ENCODE measurements at regions not wholly inside any gene's neighbourhood (a gene's known extent, or its start where the extent isn't known, plus 50 kb on each side); places are given as distances from the start of the nearest gene placed in this dataset.
"Not testable (repeated sequence)": the region's sequence is repeated elsewhere in the genome, so short reads cannot be mapped to it uniquely, and the experiment has no call there.

DNA sequence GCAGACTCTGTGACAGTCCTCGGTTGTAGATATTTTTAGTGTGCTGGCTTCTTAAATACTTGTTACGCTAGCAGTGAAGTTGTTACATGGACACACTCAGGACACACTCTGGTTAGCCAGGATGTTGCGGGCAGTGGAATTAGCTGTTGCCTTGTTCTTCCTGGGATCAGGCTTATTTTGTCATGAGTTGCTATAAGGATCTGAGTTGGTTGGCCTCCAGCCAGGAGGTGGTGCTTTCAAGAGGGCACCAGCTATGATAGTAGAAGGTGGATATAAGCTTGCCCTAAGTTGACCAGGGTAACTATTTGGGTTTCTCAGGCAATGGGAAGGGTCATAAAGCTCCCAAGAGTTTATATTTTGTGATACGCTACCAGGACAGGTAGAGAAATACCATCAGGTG, 150.1 kb upstream of the C1GALT1 start:
- no peak overlapping the region for H2AFZ ChIP-seq
- WGBS (ENCODE audit: low lambda C conversion rate, missing lambda C conversion rate) = 99% methylated on average over 4 of the region's 4 CpGs
- no peaks in the 10 kb centered on the region for H3K9me2 ChIP-seq (replicated peaks; ENCODE audit: insufficient read depth)
- H3K4me3 ChIP-seq = no peak overlapping the region
- no peaks in the 10 kb centered on the region for H3K36me3 ChIP-seq (replicated peaks; ENCODE audit: insufficient read depth, low read depth)
- H3K4me1 ChIP-seq (ENCODE audit: insufficient read depth) = no peaks in the 10 kb centered on the region
- no peak overlapping the region for H3K4me2 ChIP-seq
- H3K27ac ChIP-seq = no peak overlapping the region
- no peaks in the 10 kb centered on the region for H3K79me2 ChIP-seq
- no peaks in the 10 kb centered on the region for H4K20me1 ChIP-seq (ENCODE audit: insufficient read depth, poor library complexity, severe bottlenecking)
- TF ChIP-seq, protein P1, sequence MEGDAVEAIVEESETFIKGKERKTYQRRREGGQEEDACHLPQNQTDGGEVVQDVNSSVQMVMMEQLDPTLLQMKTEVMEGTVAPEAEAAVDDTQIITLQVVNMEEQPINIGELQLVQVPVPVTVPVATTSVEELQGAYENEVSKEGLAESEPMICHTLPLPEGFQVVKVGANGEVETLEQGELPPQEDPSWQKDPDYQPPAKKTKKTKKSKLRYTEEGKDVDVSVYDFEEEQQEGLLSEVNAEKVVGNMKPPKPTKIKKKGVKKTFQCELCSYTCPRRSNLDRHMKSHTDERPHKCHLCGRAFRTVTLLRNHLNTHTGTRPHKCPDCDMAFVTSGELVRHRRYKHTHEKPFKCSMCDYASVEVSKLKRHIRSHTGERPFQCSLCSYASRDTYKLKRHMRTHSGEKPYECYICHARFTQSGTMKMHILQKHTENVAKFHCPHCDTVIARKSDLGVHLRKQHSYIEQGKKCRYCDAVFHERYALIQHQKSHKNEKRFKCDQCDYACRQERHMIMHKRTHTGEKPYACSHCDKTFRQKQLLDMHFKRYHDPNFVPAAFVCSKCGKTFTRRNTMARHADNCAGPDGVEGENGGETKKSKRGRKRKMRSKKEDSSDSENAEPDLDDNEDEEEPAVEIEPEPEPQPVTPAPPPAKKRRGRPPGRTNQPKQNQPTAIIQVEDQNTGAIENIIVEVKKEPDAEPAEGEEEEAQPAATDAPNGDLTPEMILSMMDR (IDR thresholded peaks at IDR 0.05; ENCODE audit: poor library complexity) = no peak
- no peak for TF ChIP-seq EZH2phosphoT487 (IDR thresholded peaks at IDR 0.05; ENCODE audit: low read depth, severe bottlenecking, unreplicated experiment)
- no peak for TF ChIP-seq EZH2 (IDR thresholded peaks at IDR 0.05; ENCODE audit: borderline replicate concordance)
- no peaks in the 10 kb centered on the region for H3K9me3 ChIP-seq (ENCODE audit: low read depth)
- H3K27me3 ChIP-seq = no peaks in the 10 kb centered on the region
- DNase-seq (ENCODE audit: low spot score) = no peak

DNA sequence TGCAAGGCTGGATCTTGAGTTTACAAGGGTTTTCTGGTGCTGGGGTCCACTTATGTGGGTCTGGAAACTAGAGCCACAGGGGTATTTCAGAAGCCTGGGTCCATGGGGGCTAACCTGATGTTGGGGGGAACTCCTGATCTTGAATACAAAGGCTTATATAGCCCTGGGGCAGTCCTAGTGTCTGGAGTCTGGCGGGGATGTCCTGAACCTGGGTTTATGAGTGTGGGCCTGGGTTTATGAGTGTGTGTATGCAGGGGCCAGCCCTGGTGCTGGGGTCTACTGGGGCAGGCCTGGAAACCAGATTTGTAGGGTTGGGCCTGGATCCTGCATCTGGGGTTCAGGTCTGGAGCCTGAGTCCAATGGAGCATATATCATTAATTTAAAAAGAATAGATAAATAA, 146.5 kb upstream of the C1GALT1 start:
- Histone ChIP-seq H3K4me3 (no peak overlapping the region), H3K27ac (no peak overlapping the region), H3K4me1 (ENCODE audit: insufficient read depth) (no peaks in the 10 kb centered on the region), H4K20me1 (ENCODE audit: insufficient read depth, poor library complexity, severe bottlenecking) (no peaks in the 10 kb centered on the region), H3K9me2 (replicated peaks; ENCODE audit: insufficient read depth) (no peaks in the 10 kb centered on the region), H3K36me3 (replicated peaks; ENCODE audit: insufficient read depth, low read depth) (no peaks in the 10 kb centered on the region), H3K4me2 (no peak overlapping the region), H3K27me3 (no peaks in the 10 kb centered on the region), H3K79me2 (no peaks in the 10 kb centered on the region), H3K9me3 (ENCODE audit: low read depth) (no peaks in the 10 kb centered on the region), H2AFZ (no peak overlapping the region)
- WGBS (ENCODE audit: low lambda C conversion rate, missing lambda C conversion rate) = 72% methylated on average over 1 of the region's 1 CpG
- DNase-seq (ENCODE audit: low spot score) = no peak
- TF ChIP-seq EZH2 (IDR thresholded peaks at IDR 0.05; ENCODE audit: borderline replicate concordance) (no peak), EZH2phosphoT487 (IDR thresholded peaks at IDR 0.05; ENCODE audit: low read depth, severe bottlenecking, unreplicated experiment) (no peak)
- TF ChIP-seq, protein P1 (IDR thresholded peaks at IDR 0.05; ENCODE audit: poor library complexity) = no peak

DNA sequence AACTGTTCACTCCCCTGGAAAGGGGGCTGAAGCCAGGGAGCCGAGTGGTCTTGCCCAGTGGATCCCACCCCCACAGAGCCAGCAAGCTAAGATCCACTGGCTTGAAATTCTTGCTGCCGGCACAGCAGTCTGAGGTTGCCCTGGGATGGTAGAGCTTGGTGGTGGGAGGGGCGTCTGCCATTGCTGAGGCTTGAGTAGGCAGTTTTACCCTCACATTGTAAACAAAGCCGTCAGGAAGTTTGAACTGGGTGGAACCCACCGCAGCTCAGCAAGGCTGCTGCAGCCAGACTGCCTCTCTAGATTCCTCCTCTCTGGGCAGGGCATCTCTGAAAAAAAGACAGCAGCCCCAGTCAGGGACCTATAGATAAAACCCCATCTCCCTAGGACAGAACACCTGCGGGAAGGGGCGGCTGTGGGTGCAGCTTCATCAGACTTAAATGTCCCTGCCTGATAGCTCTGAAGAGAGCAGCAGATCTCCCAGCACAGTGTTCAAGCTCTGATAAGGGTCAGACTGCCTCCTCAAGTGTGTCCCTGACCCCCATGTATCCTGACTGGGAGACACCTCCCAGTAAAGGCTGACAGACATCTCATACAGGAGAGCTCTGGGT, 140.0 kb upstream of the C1GALT1 start:
- WGBS (ENCODE audit: low lambda C conversion rate, missing lambda C conversion rate) = 66% methylated on average over 7 of the region's 7 CpGs
- H3K4me2 ChIP-seq = not testable (repeated sequence)

DNA sequence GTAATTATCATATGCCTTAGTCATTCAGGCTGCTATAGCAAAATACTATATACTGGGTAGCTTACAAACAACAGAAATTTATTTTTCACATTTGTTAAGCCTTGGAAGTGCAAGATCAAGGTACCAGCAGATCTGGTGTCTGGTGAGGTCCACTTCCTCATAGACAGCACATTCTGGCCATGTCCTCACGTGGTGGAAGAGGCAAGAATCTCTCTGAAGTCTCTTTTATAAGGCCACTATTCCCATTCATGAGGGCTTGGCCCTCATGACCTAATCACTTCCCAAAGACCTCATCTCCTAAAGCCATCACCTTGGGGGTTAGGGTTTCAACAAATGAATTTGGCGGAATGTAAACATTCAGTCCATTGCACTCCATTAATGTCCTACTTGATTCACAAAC, 137.5 kb upstream of the C1GALT1 start:
- 44% methylated on average over 2 of the region's 2 CpGs for WGBS (ENCODE audit: low lambda C conversion rate, missing lambda C conversion rate)
- Histone ChIP-seq H2AFZ (no peak overlapping the region), H3K36me3 (replicated peaks; ENCODE audit: insufficient read depth, low read depth) (no peaks in the 10 kb centered on the region), H3K9me2 (replicated peaks; ENCODE audit: insufficient read depth) (no peaks in the 10 kb centered on the region), H3K27ac (no peak overlapping the region), H3K27me3 (no peaks in the 10 kb centered on the region), H3K4me2 (no peak overlapping the region), H3K4me3 (no peak overlapping the region), H4K20me1 (ENCODE audit: insufficient read depth, poor library complexity, severe bottlenecking) (no peaks in the 10 kb centered on the region), H3K79me2 (no peaks in the 10 kb centered on the region), H3K4me1 (ENCODE audit: insufficient read depth) (no peaks in the 10 kb centered on the region), H3K9me3 (ENCODE audit: low read depth) (no peaks in the 10 kb centered on the region)
- no peak for DNase-seq (ENCODE audit: low spot score)
- TF ChIP-seq EZH2 (IDR thresholded peaks at IDR 0.05; ENCODE audit: borderline replicate concordance) (no peak), EZH2phosphoT487 (IDR thresholded peaks at IDR 0.05; ENCODE audit: low read depth, severe bottlenecking, unreplicated experiment) (no peak)
- TF ChIP-seq, protein P1 (IDR thresholded peaks at IDR 0.05; ENCODE audit: poor library complexity) = no peak

More for the DNA sequence above, 140.0 kb upstream of the C1GALT1 start:
- H3K4me3 ChIP-seq; H3K27ac ChIP-seq; H3K9me2 ChIP-seq (replicated peaks; ENCODE audit: insufficient read depth); H3K27me3 ChIP-seq; H3K9me3 ChIP-seq (ENCODE audit: low read depth); H3K36me3 ChIP-seq (replicated peaks; ENCODE audit: insufficient read depth, low read depth); H4K20me1 ChIP-seq (ENCODE audit: insufficient read depth, poor library complexity, severe bottlenecking); DNase-seq (ENCODE audit: low spot score); H3K79me2 ChIP-seq; H3K4me1 ChIP-seq (ENCODE audit: insufficient read depth); H2AFZ ChIP-seq: not testable (repeated sequence)
